ENCODE measurements at regions not wholly inside any gene's neighbourhood (a gene's known extent, or its start where the extent isn't known, plus 50 kb on each side); places are given as distances from the start of the nearest gene placed in this dataset.

GRCh38 chr15:31866248-31866647 lies 164.1 kb upstream of the CHRNA7 start:
- Histone ChIP-seq H3K27me3 (ENCODE audit: control insufficient read depth, insufficient read depth, low read length) (peaks cover 5% of the 10 kb centered on the region; the same call in 1 of the 2 replicates), H3K4me1 (ENCODE audit: control insufficient read depth, insufficient read depth, low read length) (peaks cover 2% of the 10 kb centered on the region; the same call in 1 of the 2 replicates), H3K36me3 (ENCODE audit: control insufficient read depth, insufficient read depth, low read length) (no peaks in the 10 kb centered on the region; the same call in 1 of the 2 replicates), H3K9me3 (ENCODE audit: control insufficient read depth, insufficient read depth, low read length) (no peaks in the 10 kb centered on the region), H3K4me3 (ENCODE audit: low read length) (no peak overlapping the region), H3K27ac (ENCODE audit: low read length) (no peak overlapping the region)
- DNase-seq (ENCODE audit: low read depth, low spot score) = no peak
- WGBS (ENCODE audit: insufficient coverage, insufficient read length) = no CpG with 5 or more reads among the region's 6 CpGs

GRCh38 chr15:31867536-31868442 lies 162.5 kb upstream of the CHRNA7 start:
- Histone ChIP-seq H3K4me1 (ENCODE audit: control insufficient read depth, insufficient read depth, low read length) (peaks cover 2% of the 10 kb centered on the region; the same call in 1 of the 2 replicates), H3K27ac (ENCODE audit: low read length) (no peak overlapping the region), H3K4me3 (ENCODE audit: low read length) (no peak overlapping the region), H3K9me3 (ENCODE audit: control insufficient read depth, insufficient read depth, low read length) (no peaks in the 10 kb centered on the region), H3K27me3 (ENCODE audit: control insufficient read depth, insufficient read depth, low read length) (peaks cover 5% of the 10 kb centered on the region; the same call in 1 of the 2 replicates), H3K36me3 (ENCODE audit: control insufficient read depth, insufficient read depth, low read length) (no peaks in the 10 kb centered on the region; the same call in 1 of the 2 replicates)
- DNase-seq (ENCODE audit: low read depth, low spot score) = peak; percentile 64
- no CpG with 5 or more reads among the region's 24 CpGs for WGBS (ENCODE audit: insufficient coverage, insufficient read length)

- peak overlapping the region; percentile 81; the same call in 1 of the 2 replicates for H3K4me3 ChIP-seq (ENCODE audit: low read length)
- no peak overlapping the region for H3K27ac ChIP-seq (ENCODE audit: low read length)
- H3K36me3 ChIP-seq (ENCODE audit: control insufficient read depth, insufficient read depth, low read length) = no peaks in the 10 kb centered on the region; the same call in 1 of the 2 replicates
- H3K4me1 ChIP-seq (ENCODE audit: control insufficient read depth, insufficient read depth, low read length) = peaks cover 2% of the 10 kb centered on the region; the same call in 1 of the 2 replicates
- H3K27me3 ChIP-seq (ENCODE audit: control insufficient read depth, insufficient read depth, low read length) = peaks cover 5% of the 10 kb centered on the region; the same call in 1 of the 2 replicates
- DNase-seq (ENCODE audit: low read depth, low spot score) = no peak
- WGBS (ENCODE audit: insufficient coverage, insufficient read length) = no CpG with 5 or more reads among the region's 60 CpGs
- no peaks in the 10 kb centered on the region for H3K9me3 ChIP-seq (ENCODE audit: control insufficient read depth, insufficient read depth, low read length)
Observed at GRCh38 chr15:31869686-31870307, 160.5 kb upstream of the CHRNA7 start.

GRCh38 chr15:31870328-31871165 lies 159.8 kb upstream of the CHRNA7 start, which contains the start of gene OTUD7A:
Gene OTUD7A (minus strand): TSS chr15:31870673.
- Histone ChIP-seq H3K9me3 (ENCODE audit: control insufficient read depth, insufficient read depth, low read length) (no peaks in the 10 kb centered on the region), H3K36me3 (ENCODE audit: control insufficient read depth, insufficient read depth, low read length) (no peaks in the 10 kb centered on the region; the same call in 1 of the 2 replicates), H3K27me3 (ENCODE audit: control insufficient read depth, insufficient read depth, low read length) (peaks cover 5% of the 10 kb centered on the region; the same call in 1 of the 2 replicates), H3K27ac (ENCODE audit: low read length) (no peak within 1 kb of the TSS), H3K4me1 (ENCODE audit: control insufficient read depth, insufficient read depth, low read length) (peaks cover 2% of the 10 kb centered on the region; the same call in 1 of the 2 replicates), H3K4me3 (ENCODE audit: low read length) (peak within 1 kb of the TSS; percentile 81; the same call in 1 of the 2 replicates)
- DNase-seq (ENCODE audit: low read depth, low spot score) = peak; percentile 39
- no CpG with 5 or more reads among the region's 122 CpGs for WGBS (ENCODE audit: insufficient coverage, insufficient read length)

- Histone ChIP-seq H3K9me3 (ENCODE audit: control insufficient read depth, insufficient read depth, low read length) (no peaks in the 10 kb centered on the region), H3K36me3 (ENCODE audit: control insufficient read depth, insufficient read depth, low read length) (no peaks in the 10 kb centered on the region; the same call in 1 of the 2 replicates), H3K4me3 (ENCODE audit: low read length) (peak overlapping the region; percentile 43; the same call in 1 of the 2 replicates), H3K27me3 (ENCODE audit: control insufficient read depth, insufficient read depth, low read length) (peaks cover 5% of the 10 kb centered on the region; the same call in 1 of the 2 replicates), H3K27ac (ENCODE audit: low read length) (no peak overlapping the region), H3K4me1 (ENCODE audit: control insufficient read depth, insufficient read depth, low read length) (peaks cover 2% of the 10 kb centered on the region; the same call in 1 of the 2 replicates)
- WGBS (ENCODE audit: insufficient coverage, insufficient read length) = no CpG with 5 or more reads among the region's 14 CpGs
- no peak for DNase-seq (ENCODE audit: low read depth, low spot score)
Observed at GRCh38 chr15:31871166-31871886, 159.0 kb upstream of the CHRNA7 start.

- Histone ChIP-seq H3K36me3 (ENCODE audit: control insufficient read depth, insufficient read depth, low read length) (no peaks in the 10 kb centered on the region; the same call in 1 of the 2 replicates), H3K4me1 (ENCODE audit: control insufficient read depth, insufficient read depth, low read length) (peaks cover 2% of the 10 kb centered on the region; the same call in 1 of the 2 replicates), H3K27ac (ENCODE audit: low read length) (no peak overlapping the region), H3K27me3 (ENCODE audit: control insufficient read depth, insufficient read depth, low read length) (peaks cover 5% of the 10 kb centered on the region; the same call in 1 of the 2 replicates), H3K4me3 (ENCODE audit: low read length) (no peak overlapping the region), H3K9me3 (ENCODE audit: control insufficient read depth, insufficient read depth, low read length) (no peaks in the 10 kb centered on the region)
- DNase-seq (ENCODE audit: low read depth, low spot score) = no peak
- no CpG with 5 or more reads among the region's 6 CpGs for WGBS (ENCODE audit: insufficient coverage, insufficient read length)
Observed at GRCh38 chr15:31871887-31872281, 158.4 kb upstream of the CHRNA7 start.

- Histone ChIP-seq H3K27ac (ENCODE audit: low read length) (no peak overlapping the region), H3K4me3 (ENCODE audit: low read length) (no peak overlapping the region), H3K27me3 (ENCODE audit: control insufficient read depth, insufficient read depth, low read length) (no peaks in the 10 kb centered on the region), H3K36me3 (ENCODE audit: control insufficient read depth, insufficient read depth, low read length) (no peaks in the 10 kb centered on the region), H3K9me3 (ENCODE audit: control insufficient read depth, insufficient read depth, low read length) (no peaks in the 10 kb centered on the region), H3K4me1 (ENCODE audit: control insufficient read depth, insufficient read depth, low read length) (no peaks in the 10 kb centered on the region)
- DNase-seq (ENCODE audit: low read depth, low spot score) = no peak
- no CpG with 5 or more reads among the region's 9 CpGs for WGBS (ENCODE audit: insufficient coverage, insufficient read length)
Observed at GRCh38 chr15:31887246-31887645, 143.1 kb upstream of the CHRNA7 start.

- Histone ChIP-seq H3K4me1 (ENCODE audit: control insufficient read depth, insufficient read depth, low read length) (no peaks in the 10 kb centered on the region), H3K27ac (ENCODE audit: low read length) (no peak overlapping the region), H3K36me3 (ENCODE audit: control insufficient read depth, insufficient read depth, low read length) (no peaks in the 10 kb centered on the region), H3K27me3 (ENCODE audit: control insufficient read depth, insufficient read depth, low read length) (no peaks in the 10 kb centered on the region), H3K9me3 (ENCODE audit: control insufficient read depth, insufficient read depth, low read length) (no peaks in the 10 kb centered on the region), H3K4me3 (ENCODE audit: low read length) (no peak overlapping the region)
- no CpG with 5 or more reads among the region's 1 CpG for WGBS (ENCODE audit: insufficient coverage, insufficient read length)
- DNase-seq (ENCODE audit: low read depth, low spot score) = no peak
Observed at GRCh38 chr15:31892513-31892912, 137.8 kb upstream of the CHRNA7 start.

GRCh38 chr15:31893780-31894179 lies 136.5 kb upstream of the CHRNA7 start:
- Histone ChIP-seq H3K4me3 (ENCODE audit: low read length) (no peak overlapping the region), H3K27me3 (ENCODE audit: control insufficient read depth, insufficient read depth, low read length) (no peaks in the 10 kb centered on the region), H3K4me1 (ENCODE audit: control insufficient read depth, insufficient read depth, low read length) (no peaks in the 10 kb centered on the region), H3K27ac (ENCODE audit: low read length) (no peak overlapping the region), H3K36me3 (ENCODE audit: control insufficient read depth, insufficient read depth, low read length) (no peaks in the 10 kb centered on the region), H3K9me3 (ENCODE audit: control insufficient read depth, insufficient read depth, low read length) (no peaks in the 10 kb centered on the region)
- no peak for DNase-seq (ENCODE audit: low read depth, low spot score)
- no CpG with 5 or more reads among the region's 6 CpGs for WGBS (ENCODE audit: insufficient coverage, insufficient read length)

All from iPS DF 6.9 (cell line).